HG02970 (cell line): ENCODE measurements at regions not wholly inside any gene's neighbourhood (a gene's known extent, or its start where the extent isn't known, plus 50 kb on each side); places are given as distances from the start of the nearest gene placed in this dataset.

ENCODE experiments used
- ATAC-seq: cut with Tn5 transposase; IDR thresholded peaks from one replicate; pipeline ENCODE4 v1.9.1; 2021; ENCODE audit warnings: mild to moderate bottlenecking, moderate library complexity, moderate number of reproducible peaks; ENCODE audit not compliant: unreplicated experiment, low FRiP score

DNA sequence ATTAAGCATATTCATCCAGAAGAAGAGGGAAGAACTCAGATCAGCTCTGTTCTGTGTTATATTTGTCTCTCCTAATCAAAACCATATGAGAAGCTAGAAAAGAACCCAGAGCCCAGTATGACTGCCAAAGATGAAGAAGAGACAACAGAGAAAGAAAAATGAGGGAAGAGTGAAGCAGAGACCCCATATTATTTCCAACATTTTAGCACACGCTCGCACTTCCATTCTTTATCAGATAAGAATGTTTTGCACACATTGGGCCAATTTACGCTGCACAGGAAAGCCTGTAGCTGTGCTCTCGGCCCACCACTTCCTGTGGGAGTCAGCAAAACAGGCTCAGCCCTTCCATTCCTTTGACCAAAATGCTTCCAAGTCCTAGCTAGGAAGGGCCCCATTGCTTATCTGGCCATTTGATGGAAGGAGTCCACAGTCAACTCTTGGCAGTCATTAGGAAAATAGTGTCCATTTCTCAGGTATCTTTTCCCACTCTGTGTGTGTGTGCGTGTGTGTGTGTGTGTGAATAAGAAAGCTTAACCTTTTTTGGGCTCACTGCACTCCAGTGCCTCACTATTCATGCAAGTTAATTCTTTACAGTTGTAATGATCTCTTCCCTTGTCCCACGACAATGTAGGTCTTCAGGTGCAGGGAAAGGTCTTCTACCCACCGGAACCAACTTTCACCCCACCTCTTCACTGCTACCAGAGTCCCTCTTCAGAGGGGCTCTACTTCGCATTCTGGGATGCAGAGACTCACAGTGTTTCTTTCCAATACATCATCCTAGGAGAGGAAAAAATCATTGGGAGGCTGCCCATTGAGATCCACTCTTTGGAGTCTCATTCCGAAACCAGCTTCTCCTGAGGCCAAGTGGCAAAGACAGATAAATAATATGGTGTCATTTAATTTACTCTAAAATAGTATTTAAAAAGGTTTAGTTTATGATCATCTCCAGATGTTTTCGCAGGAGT lies 237.5 kb downstream of the COG6 start:
- no peak for ATAC-seq

DNA sequence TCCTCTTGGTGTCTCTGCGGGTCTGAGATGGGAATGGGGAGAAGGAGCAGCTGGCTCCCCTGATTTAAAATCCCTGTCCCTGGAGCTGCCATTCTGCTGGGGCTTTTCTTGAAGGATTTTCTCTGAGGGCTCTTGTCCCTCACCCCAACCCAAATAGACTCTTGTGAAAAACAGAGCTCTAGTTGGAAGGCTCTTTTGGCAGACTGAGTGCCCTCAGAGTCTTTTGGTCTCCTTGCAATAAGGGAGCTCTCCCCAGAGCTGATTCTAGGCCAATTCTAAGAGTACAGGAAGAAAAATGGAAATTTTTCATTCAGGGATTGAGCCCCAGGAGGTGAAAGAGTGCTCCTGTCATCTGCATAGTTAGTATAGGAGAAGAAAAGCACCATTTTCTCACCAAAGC lies 238.3 kb downstream of the COG6 start:
- no peak for ATAC-seq

DNA sequence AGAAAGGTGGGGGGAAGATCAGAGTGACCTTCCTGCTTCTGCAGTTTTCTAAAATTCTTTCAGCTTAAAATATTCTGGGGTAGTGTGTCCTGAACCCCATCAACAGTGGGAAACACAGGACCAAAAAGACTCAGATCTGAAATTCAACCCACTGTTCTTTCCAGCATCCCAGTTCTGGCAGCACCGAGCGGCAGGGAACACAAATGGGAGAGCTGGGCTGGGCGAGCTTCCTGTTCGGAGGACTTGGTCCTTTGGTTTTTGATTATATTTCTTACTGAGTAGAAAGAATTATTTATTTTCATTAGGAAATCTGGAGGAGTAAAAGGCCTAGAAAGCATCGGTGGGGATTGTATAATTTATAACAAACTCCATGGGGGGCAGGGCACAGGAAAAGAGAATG lies 239.1 kb downstream of the COG6 start:
- no peak for ATAC-seq

DNA sequence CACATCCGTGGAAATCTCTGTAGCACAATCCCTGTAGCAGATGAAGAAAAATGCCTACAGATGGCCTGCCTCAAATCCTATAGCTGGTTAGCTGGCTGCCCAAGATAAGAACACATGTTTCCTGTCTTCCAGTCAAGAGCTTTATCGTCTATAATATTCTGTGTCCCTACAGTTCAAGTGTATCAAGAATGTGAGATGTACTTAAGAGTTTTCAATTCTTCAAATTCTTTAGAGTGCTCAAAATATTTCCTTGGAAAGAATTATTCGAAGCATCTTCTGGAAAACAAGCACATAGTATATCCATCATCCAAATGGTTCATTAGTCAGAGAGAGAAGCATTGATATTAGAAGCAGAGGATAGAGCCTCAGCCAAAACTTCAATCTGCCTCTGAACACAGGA lies 239.8 kb downstream of the COG6 start:
- ATAC-seq = no peak

DNA sequence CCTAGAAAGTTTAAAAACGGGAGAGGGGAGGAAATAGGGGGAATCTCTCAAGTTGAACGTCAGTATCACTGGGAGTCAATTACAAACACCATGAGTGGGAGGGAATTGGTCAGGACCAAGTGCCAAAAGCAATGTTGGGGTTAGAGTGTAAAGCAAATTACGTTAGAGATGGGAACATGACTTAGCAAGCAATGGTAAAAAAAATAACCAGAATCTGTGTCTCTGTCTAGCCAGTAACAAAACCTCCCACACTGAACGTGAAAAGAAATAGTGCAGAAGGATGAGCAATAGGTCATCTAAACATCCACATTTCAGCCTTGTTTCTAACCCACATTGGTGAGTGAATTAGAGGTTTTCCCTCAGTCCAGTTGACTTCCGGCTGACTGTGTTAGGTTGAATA lies 242.2 kb downstream of the COG6 start:
- ATAC-seq = no peak

DNA sequence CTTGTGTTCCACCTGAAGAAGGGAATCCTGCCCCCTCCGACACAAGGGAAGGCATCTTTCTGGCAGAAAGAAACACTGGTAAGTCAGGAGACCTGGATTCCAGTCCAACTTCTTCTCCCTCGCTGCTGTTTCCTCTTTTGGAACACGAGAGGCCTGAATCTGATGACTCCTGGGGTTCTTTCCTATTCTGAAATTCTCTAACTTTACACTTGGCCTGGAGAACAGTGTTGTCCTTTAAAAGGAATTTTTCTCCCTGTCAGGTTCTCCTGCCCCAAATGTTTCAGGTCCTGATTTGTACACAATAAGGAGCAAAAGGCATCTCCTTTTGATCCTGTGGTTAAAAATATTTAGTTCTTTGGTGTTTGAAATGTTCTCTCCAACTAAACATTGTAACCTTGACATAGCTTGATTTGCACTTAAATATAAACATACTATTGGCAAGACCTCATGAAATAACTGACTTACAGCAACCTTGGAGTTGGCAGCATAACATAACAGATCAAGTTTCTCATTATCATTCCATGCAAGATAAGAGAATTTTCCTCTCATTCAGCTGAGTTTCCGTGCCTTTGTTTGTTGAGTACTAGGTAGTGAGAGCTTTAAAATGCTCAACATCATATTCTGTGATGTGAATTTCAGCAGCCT lies 244.8 kb downstream of the COG6 start:
- ATAC-seq = no peak

DNA sequence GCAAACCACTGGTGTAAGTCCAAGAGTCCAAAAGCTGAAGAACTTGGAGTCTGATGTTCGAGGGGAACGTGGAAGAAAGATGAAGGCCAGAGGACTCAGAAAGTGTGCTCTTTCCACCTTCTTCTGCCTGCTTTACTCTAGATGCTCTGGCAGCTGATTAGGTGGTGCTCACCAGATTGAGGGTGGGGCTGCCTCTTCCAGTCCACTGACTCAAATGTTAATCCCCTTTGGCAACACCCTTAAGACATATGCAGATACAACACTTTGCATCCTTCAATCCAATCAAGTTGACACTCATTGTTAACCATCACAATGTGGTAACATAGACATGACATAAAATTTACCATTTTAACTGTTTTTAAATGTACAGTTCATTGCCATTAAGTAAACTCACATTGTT lies 249.5 kb downstream of the COG6 start:
- ATAC-seq = no peak

DNA sequence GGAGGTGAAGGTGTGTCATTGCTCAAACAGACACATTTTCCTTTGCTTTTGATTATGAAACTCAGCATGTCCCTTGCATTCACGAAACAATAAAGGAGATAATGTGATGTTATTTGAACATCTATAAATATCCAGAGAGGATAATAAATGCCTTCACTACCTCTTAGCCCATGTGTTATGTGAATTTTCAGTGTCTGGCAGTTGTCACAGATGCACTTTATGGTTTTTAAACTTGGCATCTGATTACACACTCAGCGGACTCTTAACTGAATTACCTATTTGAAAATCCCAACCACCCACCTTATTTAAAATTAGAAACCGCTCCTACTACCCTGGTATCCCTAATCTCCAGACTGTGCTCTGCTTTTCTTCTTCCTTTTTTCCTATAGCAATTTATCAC lies 254.2 kb downstream of the COG6 start:
- ATAC-seq = no peak

DNA sequence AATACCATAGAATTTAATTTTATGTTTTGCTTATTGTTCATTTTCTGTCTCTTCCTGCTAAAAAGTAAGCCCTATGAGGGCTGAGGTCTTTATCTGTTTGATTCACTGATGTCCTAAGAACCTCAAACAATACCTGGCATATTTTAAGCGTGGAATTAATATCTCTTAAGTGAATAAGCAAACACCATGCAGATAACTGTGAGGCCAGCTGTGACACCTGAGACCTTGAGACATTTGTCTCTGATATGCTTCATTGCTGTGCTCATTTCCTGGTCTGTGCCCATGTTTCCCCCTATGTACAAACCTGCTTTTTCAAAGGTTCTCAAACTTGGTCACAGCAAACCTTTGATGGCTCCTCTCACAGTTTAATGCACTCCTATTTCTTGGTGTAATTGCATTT lies 254.6 kb downstream of the COG6 start:
- no peak for ATAC-seq

DNA sequence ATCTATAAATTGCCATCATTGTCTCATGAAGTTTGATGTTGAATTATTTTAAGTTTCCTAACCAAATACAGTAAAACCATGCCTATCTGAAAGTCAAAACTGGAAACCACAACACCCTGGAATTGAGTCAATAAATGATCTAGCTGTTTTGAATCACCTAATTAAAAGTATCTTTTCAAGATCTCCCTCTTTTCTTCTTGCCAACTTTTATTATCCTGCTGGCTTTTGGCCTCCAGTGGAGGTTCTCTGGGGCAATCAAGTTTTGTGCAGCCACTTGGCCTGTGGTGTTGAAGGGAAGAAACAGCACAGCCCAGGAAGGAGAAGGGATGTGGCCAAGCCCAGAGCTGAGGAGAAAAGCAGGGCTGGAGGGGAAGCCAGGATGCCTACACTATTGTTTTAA lies 255.4 kb downstream of the COG6 start:
- ATAC-seq = no peak

DNA sequence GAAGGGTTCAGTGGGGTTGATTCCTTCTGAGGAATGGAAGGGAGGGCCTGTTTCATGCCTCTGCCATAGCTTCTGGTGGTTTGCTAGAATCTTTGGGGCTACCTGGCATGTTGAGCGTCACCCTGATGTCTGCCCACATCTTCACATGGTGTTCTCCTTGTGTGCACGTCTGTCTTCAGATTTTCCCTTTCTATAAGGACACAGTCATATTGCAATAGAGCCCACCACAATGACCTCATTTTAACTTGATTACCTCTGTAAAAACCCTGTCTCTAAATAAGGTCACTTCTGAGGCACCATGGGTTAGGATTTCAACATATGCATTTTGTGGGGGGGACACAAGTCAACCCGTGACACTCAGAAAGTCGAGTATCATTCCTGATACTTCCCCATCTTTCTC lies 257.9 kb downstream of the COG6 start:
- ATAC-seq = no peak

DNA sequence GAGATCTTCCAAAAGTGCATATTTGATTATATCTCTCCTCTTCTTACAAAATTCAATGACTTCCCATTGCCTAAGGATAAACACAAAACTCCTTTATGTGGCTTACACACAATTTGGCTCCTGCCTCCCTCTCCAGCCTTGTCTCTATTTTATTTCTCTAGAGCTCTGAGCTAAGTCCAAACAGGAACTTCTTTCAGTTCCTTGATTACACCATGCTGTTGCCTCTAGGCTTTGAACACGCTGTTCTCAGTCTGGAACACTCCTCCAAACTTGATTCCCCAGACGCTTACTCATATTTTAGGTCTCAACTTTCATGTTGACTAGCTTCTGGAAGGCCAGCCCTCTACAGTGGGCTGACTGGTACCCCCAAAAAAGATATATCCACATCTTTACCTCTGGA lies 258.5 kb downstream of the COG6 start:
- ATAC-seq = no peak

DNA sequence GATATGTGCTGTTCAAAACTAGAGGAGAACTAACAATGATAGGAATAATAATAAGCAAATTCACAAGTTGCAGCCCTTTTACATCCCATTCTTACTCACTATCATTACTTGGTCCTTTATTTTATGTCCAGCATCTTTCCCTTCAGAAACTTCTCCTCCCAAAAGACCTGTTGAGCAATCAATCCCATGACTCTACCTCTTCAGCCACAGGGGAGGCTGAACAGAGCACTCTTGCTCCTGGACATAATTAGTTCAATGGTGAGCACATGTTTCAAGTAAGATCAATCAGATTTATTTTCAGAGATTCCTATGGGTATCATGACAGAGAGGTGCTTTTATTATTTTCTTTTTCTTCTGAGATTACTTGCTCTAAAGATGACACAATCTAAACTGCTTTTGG lies 260.0 kb downstream of the COG6 start:
- no peak for ATAC-seq

DNA sequence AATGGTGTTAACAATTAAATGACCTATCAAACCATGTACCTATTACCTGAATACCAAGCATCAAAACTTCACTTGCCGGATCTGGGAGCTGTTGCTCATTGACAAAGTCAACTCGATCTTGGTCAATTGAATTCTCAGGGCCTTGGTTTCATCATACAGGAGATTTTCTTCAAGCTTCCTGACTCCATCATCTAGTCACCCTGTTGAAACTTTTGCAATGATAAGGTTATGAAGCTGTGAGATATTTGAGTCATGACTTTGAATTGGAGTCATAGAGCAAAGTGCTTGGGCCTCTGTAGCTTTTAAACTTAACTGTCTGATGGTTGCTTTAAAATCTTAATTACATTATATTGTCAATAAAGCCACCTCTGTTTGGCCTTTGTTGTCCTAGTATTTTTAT lies 260.9 kb downstream of the COG6 start:
- ATAC-seq = no peak

DNA sequence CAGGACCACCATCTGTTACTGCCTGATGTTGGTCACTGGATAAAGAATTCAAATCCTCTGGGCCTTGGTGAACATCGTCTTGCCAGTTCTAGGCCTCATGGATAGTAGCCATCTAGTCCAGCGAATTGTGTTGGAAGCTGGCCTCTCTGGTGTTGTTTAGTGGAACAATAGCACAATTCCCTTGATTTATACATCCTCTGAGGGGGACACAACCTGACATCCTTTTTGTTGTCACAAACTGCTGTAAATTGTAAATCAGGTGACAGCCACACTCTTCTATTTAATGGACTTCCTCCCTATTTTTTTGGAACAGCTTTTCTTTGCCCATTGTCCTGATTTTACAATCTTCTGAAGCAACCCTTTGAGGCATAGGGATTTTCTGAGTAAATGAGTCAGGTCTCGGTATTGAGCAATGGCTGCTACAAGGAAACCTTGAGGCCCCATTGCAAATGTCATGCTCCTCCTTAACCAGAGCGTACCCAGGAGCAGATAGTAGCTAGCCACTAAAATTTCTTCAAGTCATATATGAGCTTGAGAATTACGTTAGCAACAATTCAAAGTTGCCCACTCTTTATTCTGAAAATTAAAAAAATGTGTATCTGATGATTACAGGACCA lies 263.3 kb downstream of the COG6 start:
- no peak for ATAC-seq

DNA sequence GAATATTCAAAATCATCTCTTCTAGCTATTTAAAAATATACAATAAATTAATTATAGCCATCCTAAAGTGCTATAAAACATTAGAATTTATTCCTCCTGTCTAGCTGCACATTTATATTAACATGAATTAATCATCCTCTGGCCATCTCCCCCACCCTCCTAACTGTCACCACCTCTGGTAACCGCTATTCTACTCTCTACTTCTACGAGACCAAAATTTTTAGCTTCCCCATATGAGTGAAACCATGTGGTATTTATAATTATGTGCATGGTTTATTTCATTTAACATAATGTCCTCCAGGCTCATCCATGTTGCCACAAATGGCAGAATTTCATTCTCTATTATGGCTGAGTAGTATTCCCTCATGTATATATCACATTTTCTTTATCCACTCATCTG lies 265.2 kb downstream of the COG6 start:
- ATAC-seq = no peak

DNA sequence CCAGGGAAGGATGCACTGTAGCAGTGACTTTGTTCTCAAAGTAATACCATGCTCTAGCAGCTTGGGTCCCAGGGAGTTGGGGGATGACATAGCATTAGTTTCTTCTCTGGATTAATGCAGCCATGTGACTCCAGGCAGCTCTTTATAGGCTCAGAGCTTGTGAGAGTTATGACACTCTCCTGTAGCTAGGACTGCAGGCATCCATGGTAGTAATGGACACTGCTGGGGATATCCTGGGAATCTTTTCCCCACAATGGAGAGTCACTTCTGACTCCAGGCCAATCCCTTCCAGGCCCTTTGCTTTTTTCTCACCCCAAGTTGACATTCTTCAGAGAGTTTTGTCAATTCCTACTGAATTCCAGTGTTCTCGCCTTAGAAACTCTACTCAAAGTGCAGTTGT lies 270.9 kb downstream of the COG6 start:
- no peak for ATAC-seq

DNA sequence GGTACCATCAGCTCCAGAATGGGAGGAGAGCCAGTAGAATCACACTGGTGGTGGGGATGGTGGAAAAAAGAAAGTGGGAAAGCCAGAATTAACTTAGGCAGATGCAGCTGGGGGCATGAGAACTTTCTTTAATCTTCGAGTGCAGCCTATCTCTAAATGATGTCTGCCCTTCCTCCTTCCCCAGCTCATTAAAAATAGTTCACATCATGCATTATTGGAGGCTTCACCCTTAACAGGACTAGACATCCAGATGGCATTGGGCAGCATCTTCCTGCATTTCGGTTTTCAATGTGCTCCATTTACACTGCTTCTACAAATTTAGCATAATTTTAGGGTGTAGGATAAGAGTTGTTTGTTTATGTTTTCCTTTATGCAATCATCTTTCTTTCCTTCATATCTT lies 272.8 kb downstream of the COG6 start:
- no peak for ATAC-seq

DNA sequence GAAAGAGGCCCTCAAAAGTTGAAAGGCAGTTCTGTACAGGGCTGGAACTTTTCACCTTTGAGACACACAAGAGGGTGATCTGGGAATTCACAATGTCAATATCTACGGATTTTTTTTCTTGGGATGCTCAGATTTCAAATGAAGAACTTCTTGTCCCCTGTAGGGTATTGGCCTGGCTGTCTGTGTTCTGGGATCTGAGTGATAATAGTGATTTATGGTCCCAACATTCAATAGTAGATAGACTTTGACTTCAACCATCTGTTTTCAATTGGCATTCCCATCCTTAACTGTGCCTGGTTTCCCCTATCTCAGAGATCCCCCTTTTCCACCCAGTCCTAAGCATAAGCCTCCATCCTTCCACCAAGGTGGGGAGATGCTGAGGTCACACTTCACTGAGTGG lies 274.1 kb downstream of the COG6 start:
- ATAC-seq = no peak

DNA sequence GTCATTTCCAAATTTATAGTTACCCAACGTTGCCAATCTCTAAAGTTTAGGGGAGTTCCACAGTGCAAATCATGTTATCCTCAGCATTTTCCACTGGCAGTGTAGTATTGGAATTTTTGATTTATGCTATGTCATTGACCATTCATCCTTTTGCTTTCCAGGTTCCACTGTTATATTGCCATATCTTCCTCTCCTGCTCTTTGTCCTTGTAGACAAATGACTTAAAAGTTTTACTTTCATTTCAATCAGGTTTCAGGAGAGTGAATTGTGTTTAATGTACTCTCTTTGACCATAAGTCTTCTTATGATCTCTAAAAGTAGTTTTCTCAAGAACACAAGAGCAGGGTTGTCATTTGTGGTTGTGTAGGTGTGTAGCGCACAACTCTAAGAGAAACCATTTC lies 274.6 kb downstream of the COG6 start:
- no peak for ATAC-seq

DNA sequence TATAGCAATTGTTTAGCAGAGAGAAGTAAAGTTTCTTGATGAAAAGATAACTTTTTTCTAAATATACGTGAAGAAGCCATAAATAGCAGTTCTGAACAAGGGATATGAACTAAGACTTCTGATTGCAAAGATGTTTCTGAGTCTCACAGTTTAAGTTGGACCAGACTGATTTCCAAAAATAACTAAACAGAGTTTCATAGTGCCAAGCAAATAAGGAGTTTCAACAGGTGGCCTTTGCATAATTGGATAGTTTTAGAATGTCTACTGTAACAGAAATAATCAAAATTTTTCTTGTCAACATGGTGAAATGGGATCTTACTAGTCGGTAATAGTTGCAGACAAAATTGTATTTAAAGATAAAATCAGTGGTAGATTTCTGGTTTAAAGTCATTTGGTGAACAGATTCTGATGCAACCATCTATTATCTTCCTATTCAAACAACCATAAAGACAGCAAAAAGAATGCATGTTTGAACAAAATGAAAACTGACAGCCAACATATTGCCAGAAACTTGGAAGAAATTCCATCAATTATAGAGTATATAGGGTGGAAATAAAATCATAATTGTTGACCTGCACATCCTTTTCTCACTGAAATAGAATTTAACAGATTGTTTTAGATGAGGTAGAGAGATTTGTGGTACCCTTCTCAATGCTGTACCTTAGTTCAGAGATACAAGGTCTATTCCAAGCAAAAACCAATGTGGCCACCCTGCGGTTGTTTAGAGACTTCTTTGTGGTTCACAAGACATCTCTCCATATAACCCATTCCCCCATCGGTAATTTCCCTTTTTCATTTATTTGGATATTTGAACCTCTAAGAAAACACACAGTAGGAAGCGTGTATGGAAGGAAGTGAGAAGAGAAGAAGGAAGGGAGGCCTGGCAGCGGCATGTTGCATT lies 275.3 kb downstream of the COG6 start:
- ATAC-seq = no peak
